ENCODE measurements at regions not wholly inside any gene's neighbourhood (a gene's known extent, or its start where the extent isn't known, plus 50 kb on each side); places are given as distances from the start of the nearest gene placed in this dataset.

- no peak overlapping the region for H3K4me2 ChIP-seq (ENCODE audit: low read length)
- H2BK120ac ChIP-seq (ENCODE audit: insufficient read depth, low read length, poor library complexity), result no peak overlapping the region
- no peak overlapping the region for H3K14ac ChIP-seq (ENCODE audit: low read length)
- H2BK5ac ChIP-seq (ENCODE audit: low read depth, low read length, poor library complexity), result no peak overlapping the region
- no peak overlapping the region for H3K18ac ChIP-seq (ENCODE audit: low read length)
- H3K9ac ChIP-seq (ENCODE audit: low read length), result no peak overlapping the region
- H3K79me1 ChIP-seq (ENCODE audit: low read length), result no peaks in the 10 kb centered on the region
- WGBS (ENCODE audit: extremely low coverage, insufficient coverage, insufficient read length), result no CpG with 5 or more reads among the region's 2 CpGs
- no peak overlapping the region for H4K91ac ChIP-seq (ENCODE audit: low read depth, low read length)
- no peak overlapping the region for H3K27ac ChIP-seq (ENCODE audit: low read depth, low read length)
- H3K4ac ChIP-seq (ENCODE audit: low read depth, low read length), result no peak overlapping the region
- no peaks in the 10 kb centered on the region for H3K79me2 ChIP-seq (ENCODE audit: control insufficient read depth, insufficient read depth, low read length, poor library complexity)
- no peak for DNase-seq
- no peak overlapping the region for H2AFZ ChIP-seq (ENCODE audit: insufficient read depth, low read length, poor library complexity)
- no peak overlapping the region for H2BK12ac ChIP-seq (ENCODE audit: low read length)
- H3K4me1 ChIP-seq (ENCODE audit: control insufficient read depth in 1 of 2, insufficient read depth in 2 of 2, low read length in 2 of 2), result no peaks in the 10 kb centered on the region
- no peak overlapping the region for H3K23ac ChIP-seq (ENCODE audit: low read length)
- H3K4me3 ChIP-seq (ENCODE audit: low read depth, low read length), result no peak overlapping the region
- H3K9me3 ChIP-seq (ENCODE audit: insufficient read depth, low read depth, low read length), result no peaks in the 10 kb centered on the region
- H4K8ac ChIP-seq (ENCODE audit: low read depth, low read length), result no peak overlapping the region
- H3K36me3 ChIP-seq (ENCODE audit: control insufficient read depth in 1 of 2, insufficient read depth in 2 of 2, low read length in 2 of 2), result no peaks in the 10 kb centered on the region
- no peak overlapping the region for H4K12ac ChIP-seq (ENCODE audit: low read depth, low read length)
- H2AK5ac ChIP-seq (ENCODE audit: low read length), result no peak overlapping the region
- no peaks in the 10 kb centered on the region for H3K27me3 ChIP-seq (ENCODE audit: insufficient read depth, low read length)
Measured at GRCh38 chr19:31531326-31531725, 182.1 kb upstream of the TSHZ3 start.

- H3K27ac ChIP-seq (ENCODE audit: low read depth, low read length), result no peak overlapping the region
- no peaks in the 10 kb centered on the region for H3K27me3 ChIP-seq (ENCODE audit: insufficient read depth, low read length)
- no peaks in the 10 kb centered on the region for H3K4me1 ChIP-seq (ENCODE audit: control insufficient read depth in 1 of 2, insufficient read depth in 2 of 2, low read length in 2 of 2)
- H3K36me3 ChIP-seq (ENCODE audit: control insufficient read depth in 1 of 2, insufficient read depth in 2 of 2, low read length in 2 of 2), result no peaks in the 10 kb centered on the region
- H2BK12ac ChIP-seq (ENCODE audit: low read length), result no peak overlapping the region
- no peak overlapping the region for H3K9ac ChIP-seq (ENCODE audit: low read length)
- no peak overlapping the region for H2BK120ac ChIP-seq (ENCODE audit: insufficient read depth, low read length, poor library complexity)
- DNase-seq, result peak in 1 of 2 donors; percentile 3
- no peak overlapping the region for H2AK5ac ChIP-seq (ENCODE audit: low read length)
- no peak overlapping the region for H4K12ac ChIP-seq (ENCODE audit: low read depth, low read length)
- no peaks in the 10 kb centered on the region for H3K79me1 ChIP-seq (ENCODE audit: low read length)
- H2BK5ac ChIP-seq (ENCODE audit: low read depth, low read length, poor library complexity), result no peak overlapping the region
- H3K14ac ChIP-seq (ENCODE audit: low read length), result no peak overlapping the region
- H4K91ac ChIP-seq (ENCODE audit: low read depth, low read length), result no peak overlapping the region
- H2AFZ ChIP-seq (ENCODE audit: insufficient read depth, low read length, poor library complexity), result no peak overlapping the region
- no peak overlapping the region for H3K18ac ChIP-seq (ENCODE audit: low read length)
- peaks cover under 1% of the 10 kb centered on the region for H3K9me3 ChIP-seq (ENCODE audit: insufficient read depth, low read depth, low read length)
- H3K4me3 ChIP-seq (ENCODE audit: low read depth, low read length), result no peak overlapping the region
- H3K79me2 ChIP-seq (ENCODE audit: control insufficient read depth, insufficient read depth, low read length, poor library complexity), result no peaks in the 10 kb centered on the region
- H4K8ac ChIP-seq (ENCODE audit: low read depth, low read length), result no peak overlapping the region
- no peak overlapping the region for H3K23ac ChIP-seq (ENCODE audit: low read length)
- no peak overlapping the region for H3K4ac ChIP-seq (ENCODE audit: low read depth, low read length)
- no CpG with 5 or more reads among the region's 8 CpGs for WGBS (ENCODE audit: extremely low coverage, insufficient coverage, insufficient read length)
- H3K4me2 ChIP-seq (ENCODE audit: low read length), result no peak overlapping the region
Measured at GRCh38 chr19:31532034-31532433, 182.8 kb upstream of the TSHZ3 start.

GRCh38 chr19:31533114-31533513 is 183.9 kb upstream of the TSHZ3 start:
- H3K18ac ChIP-seq (ENCODE audit: low read length), result no peak overlapping the region

DNA sequence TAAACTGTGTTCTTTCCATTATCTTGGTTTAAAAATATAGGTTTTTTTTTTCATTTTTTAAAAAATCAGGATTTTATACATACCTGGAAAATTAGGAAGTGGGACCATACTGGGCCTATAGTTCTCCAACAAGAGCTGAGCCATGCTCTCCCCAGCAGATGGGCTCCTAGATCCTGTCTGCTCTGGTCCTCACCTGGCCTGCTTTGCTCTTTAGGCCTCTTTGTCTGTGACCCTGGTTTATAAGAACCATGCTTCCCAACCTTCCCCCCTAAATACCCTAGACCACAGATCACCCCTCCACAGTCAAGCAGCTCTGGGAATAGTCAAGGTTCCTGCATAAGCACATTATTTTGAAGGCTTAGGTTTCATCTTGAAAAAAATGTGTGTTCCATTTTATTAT is 185.0 kb upstream of the TSHZ3 start:
- no peak overlapping the region for H2BK12ac ChIP-seq (ENCODE audit: low read length)
- H3K4me3 ChIP-seq (ENCODE audit: low read depth, low read length), result no peak overlapping the region
- no peak overlapping the region for H3K4me2 ChIP-seq (ENCODE audit: low read length)
- no peak overlapping the region for H2AK5ac ChIP-seq (ENCODE audit: low read length)
- H3K9ac ChIP-seq (ENCODE audit: low read length), result no peak overlapping the region
- no peaks in the 10 kb centered on the region for H3K79me2 ChIP-seq (ENCODE audit: control insufficient read depth, insufficient read depth, low read length, poor library complexity)
- no peaks in the 10 kb centered on the region for H3K79me1 ChIP-seq (ENCODE audit: low read length)
- no peak for DNase-seq
- no peaks in the 10 kb centered on the region for H3K4me1 ChIP-seq (ENCODE audit: control insufficient read depth in 1 of 2, insufficient read depth in 2 of 2, low read length in 2 of 2)
- H4K8ac ChIP-seq (ENCODE audit: low read depth, low read length), result no peak overlapping the region
- no peak overlapping the region for H4K12ac ChIP-seq (ENCODE audit: low read depth, low read length)
- no peak overlapping the region for H3K14ac ChIP-seq (ENCODE audit: low read length)
- H3K18ac ChIP-seq (ENCODE audit: low read length), result no peak overlapping the region
- H2BK5ac ChIP-seq (ENCODE audit: low read depth, low read length, poor library complexity), result no peak overlapping the region
- H3K23ac ChIP-seq (ENCODE audit: low read length), result no peak overlapping the region
- H3K27ac ChIP-seq (ENCODE audit: low read depth, low read length), result no peak overlapping the region
- H2BK120ac ChIP-seq (ENCODE audit: insufficient read depth, low read length, poor library complexity), result no peak overlapping the region
- no peaks in the 10 kb centered on the region for H3K27me3 ChIP-seq (ENCODE audit: insufficient read depth, low read length)
- H3K36me3 ChIP-seq (ENCODE audit: control insufficient read depth in 1 of 2, insufficient read depth in 2 of 2, low read length in 2 of 2), result no peaks in the 10 kb centered on the region
- no peak overlapping the region for H2AFZ ChIP-seq (ENCODE audit: insufficient read depth, low read length, poor library complexity)
- peaks cover 2% of the 10 kb centered on the region for H3K9me3 ChIP-seq (ENCODE audit: insufficient read depth, low read depth, low read length)
- no peak overlapping the region for H4K91ac ChIP-seq (ENCODE audit: low read depth, low read length)
- H3K4ac ChIP-seq (ENCODE audit: low read depth, low read length), result no peak overlapping the region

More at GRCh38 chr19:31533114-31533513, 183.9 kb upstream of the TSHZ3 start:
- WGBS (ENCODE audit: extremely low coverage, insufficient coverage, insufficient read length), result no CpG with 5 or more reads among the region's 3 CpGs
- Histone ChIP-seq H3K4ac (ENCODE audit: low read depth, low read length) (no peak overlapping the region), H3K23ac (ENCODE audit: low read length) (no peak overlapping the region), H2BK12ac (ENCODE audit: low read length) (no peak overlapping the region), H3K4me1 (ENCODE audit: control insufficient read depth in 1 of 2, insufficient read depth in 2 of 2, low read length in 2 of 2) (no peaks in the 10 kb centered on the region), H4K12ac (ENCODE audit: low read depth, low read length) (no peak overlapping the region), H3K27me3 (ENCODE audit: insufficient read depth, low read length) (no peaks in the 10 kb centered on the region), H3K27ac (ENCODE audit: low read depth, low read length) (no peak overlapping the region), H4K91ac (ENCODE audit: low read depth, low read length) (no peak overlapping the region), H3K4me2 (ENCODE audit: low read length) (no peak overlapping the region), H3K9ac (ENCODE audit: low read length) (no peak overlapping the region), H3K36me3 (ENCODE audit: control insufficient read depth in 1 of 2, insufficient read depth in 2 of 2, low read length in 2 of 2) (no peaks in the 10 kb centered on the region), H2BK5ac (ENCODE audit: low read depth, low read length, poor library complexity) (no peak overlapping the region), H2AK5ac (ENCODE audit: low read length) (no peak overlapping the region), H2AFZ (ENCODE audit: insufficient read depth, low read length, poor library complexity) (no peak overlapping the region), H2BK120ac (ENCODE audit: insufficient read depth, low read length, poor library complexity) (no peak overlapping the region), H3K79me1 (ENCODE audit: low read length) (no peaks in the 10 kb centered on the region), H4K8ac (ENCODE audit: low read depth, low read length) (no peak overlapping the region), H3K9me3 (ENCODE audit: insufficient read depth, low read depth, low read length) (peaks cover 2% of the 10 kb centered on the region), H3K14ac (ENCODE audit: low read length) (no peak overlapping the region), H3K79me2 (ENCODE audit: control insufficient read depth, insufficient read depth, low read length, poor library complexity) (no peaks in the 10 kb centered on the region), H3K4me3 (ENCODE audit: low read depth, low read length) (no peak overlapping the region)
- peak; percentile 64 to 80 for DNase-seq
